Stimulated activated CD8-positive, alpha-beta memory T cell treated with anti-CD3 and anti-CD28 coated beads, Interleukin-15, amount 100 ng/mL, for 4 hours (primary cell): ENCODE measurements at regions not wholly inside any gene's neighbourhood (a gene's known extent, or its start where the extent isn't known, plus 50 kb on each side); places are given as distances from the start of the nearest gene placed in this dataset.
"Not testable (repeated sequence)": the region's sequence is repeated elsewhere in the genome, so short reads cannot be mapped to it uniquely, and the experiment has no call there.

ENCODE experiments used
- DNase-seq, 2 donors: peaks; one replicate each; pipeline ENCODE4 v3.0.0-alpha.2; 2020; ENCODE audit warnings: low read depth in 2 of 2

DNA sequence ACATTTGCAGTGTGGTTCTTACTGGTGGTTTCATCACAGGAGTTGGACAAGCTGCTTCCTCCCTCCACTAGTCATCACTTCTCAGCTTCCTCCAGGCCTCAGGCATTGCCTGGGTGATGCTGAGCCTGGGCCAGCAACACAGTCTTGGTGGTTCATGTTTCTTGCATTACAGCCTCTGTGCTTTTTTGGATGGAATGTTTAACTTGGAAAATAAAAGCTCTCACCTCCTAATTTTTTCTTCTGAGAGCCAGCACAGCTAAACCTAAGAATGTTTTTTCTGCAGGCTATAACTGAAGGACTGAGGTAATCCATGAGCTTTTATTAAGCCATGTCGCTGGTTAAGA, 66.1 kb upstream of the RHOU start:
- no peak for DNase-seq

DNA sequence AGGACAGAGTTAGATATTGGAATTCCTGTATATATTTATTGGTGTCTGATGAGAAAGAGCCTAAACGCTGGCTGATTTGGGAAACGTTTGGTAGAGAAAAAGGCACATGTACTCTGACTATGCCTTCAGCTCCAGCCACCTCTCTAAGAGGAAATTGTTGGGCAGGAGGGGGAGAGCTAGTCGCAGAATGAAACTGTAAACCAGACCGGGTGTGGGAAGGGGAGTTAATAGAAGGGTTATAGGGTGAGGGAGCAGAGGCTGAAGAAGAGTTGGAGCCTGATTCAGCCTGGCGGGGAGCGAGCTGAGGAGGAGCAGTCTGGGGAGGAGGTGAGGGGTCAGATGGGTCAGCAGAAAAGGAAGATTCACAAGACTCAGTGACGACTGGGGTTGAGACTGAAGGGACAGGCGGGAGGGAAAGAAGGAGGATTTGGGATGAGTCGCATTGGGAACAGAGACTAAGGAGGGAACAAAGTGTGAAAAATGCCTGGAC, 54.2 kb upstream of the RHOU start:
- DNase-seq = not testable (repeated sequence)

DNA sequence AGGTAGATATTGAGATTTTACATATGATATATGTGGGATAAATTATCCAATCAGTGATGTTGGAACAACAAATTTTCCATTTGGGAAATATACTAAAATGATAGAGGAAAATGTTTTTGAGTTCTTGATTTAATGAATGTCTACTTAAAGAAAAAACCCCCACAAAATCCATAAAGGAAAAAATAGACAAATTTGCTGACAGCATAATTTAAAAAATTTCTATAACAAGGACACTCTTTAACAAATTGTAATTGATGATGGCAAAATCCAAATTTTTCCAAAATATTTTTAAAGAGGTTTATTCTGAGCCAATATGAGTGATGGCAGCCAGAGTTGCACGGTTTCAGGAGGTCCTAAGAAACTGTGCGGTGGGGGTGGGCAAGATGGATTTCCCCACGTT, 51.9 kb upstream of the RHOU start:
- DNase-seq = no peak

DNA sequence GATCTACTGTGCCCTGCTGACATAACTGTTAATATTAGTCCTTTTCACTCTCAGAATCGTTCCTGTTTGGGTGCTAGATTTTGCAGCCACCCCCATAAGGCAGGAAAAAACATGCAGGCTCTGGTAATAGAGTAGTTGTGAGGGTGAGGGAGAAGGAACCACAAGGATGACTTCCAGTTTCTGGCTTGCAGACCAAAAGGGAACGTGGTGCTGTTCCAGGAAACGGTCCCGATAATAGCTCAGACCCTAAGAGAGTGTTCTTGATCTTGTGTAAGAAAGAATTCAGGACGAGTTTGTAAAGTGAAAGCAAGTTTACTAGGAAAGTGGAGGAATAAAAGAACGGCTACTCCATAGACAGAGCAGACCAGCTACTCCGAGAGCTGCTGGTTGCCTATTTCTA, 50.7 kb upstream of the RHOU start:
- DNase-seq = no peak

DNA sequence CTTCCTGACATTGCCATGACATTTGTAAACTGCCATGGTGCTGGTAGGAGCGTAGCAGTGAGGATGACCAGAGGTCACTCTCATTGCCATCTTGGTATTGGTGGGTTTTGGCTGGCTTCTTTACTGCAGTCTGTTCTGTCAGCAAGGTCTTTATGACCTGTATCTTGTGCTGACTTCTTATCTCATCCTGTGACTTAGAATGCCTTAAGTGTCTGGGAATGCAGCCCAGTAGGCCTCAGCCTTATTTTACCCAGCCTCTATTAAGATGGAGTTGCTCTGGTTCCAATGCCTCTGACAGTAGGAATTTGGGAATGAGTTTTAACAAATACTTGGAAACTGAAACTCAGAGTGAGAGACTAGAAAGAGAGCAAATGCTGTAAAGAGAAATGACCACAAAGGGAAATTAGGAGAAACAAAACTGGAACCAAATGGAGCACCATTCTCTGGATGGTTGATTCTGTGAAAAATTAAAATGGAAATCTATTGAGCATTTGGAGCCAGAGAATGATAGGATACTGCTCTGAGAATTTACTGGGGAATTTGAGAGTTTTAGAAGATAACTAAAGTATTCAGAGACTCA, 50.1 kb upstream of the RHOU start:
- no peak for DNase-seq
